ENCODE measurements at regions not wholly inside any gene's neighbourhood (a gene's known extent, or its start where the extent isn't known, plus 50 kb on each side); places are given as distances from the start of the nearest gene placed in this dataset.

- no peak overlapping the region for H3K4me3 ChIP-seq (ENCODE audit: low read depth, low read length)
- no peak for TF ChIP-seq CTCF (IDR thresholded peaks at IDR 0.05; ENCODE audit: low read depth, low read length, missing control alignments)
- in situ Hi-C loops (cut with HindIII; ENCODE audit: low sequenced_read_pairs): no loop called here
- DNase-seq (ENCODE audit: low read depth): no peak
Observed at GRCh38 chr3:27985369-27986035, 255.9 kb upstream of the CMC1 start.

- no peak for TF ChIP-seq CTCF (IDR thresholded peaks at IDR 0.05; ENCODE audit: low read depth, low read length, missing control alignments)
- in situ Hi-C loops (cut with HindIII; ENCODE audit: low sequenced_read_pairs): no loop called here
- no peak for DNase-seq (ENCODE audit: low read depth)
- no peak overlapping the region for H3K4me3 ChIP-seq (ENCODE audit: low read depth, low read length)
Observed at GRCh38 chr3:27986234-27986879, 255.1 kb upstream of the CMC1 start.

- no peak for TF ChIP-seq CTCF (IDR thresholded peaks at IDR 0.05; ENCODE audit: low read depth, low read length, missing control alignments)
- no peak for DNase-seq (ENCODE audit: low read depth)
Observed at GRCh38 chr3:27990324-27990723, 251.1 kb upstream of the CMC1 start.

GRCh38 chr3:27990837-27991236 is 250.6 kb upstream of the CMC1 start:
- in situ Hi-C loops (cut with HindIII; ENCODE audit: low sequenced_read_pairs): no loop called here
- TF ChIP-seq CTCF (IDR thresholded peaks at IDR 0.05; ENCODE audit: low read depth, low read length, missing control alignments): no peak
- H3K4me3 ChIP-seq (ENCODE audit: low read depth, low read length): no peak overlapping the region
- no peak for DNase-seq (ENCODE audit: low read depth)

More at GRCh38 chr3:27990324-27990723, 251.1 kb upstream of the CMC1 start:
- no peak overlapping the region for H3K4me3 ChIP-seq (ENCODE audit: low read depth, low read length)
- in situ Hi-C loops (cut with HindIII; ENCODE audit: low sequenced_read_pairs): no loop called here

- no peak for DNase-seq (ENCODE audit: low read depth)
- TF ChIP-seq CTCF (IDR thresholded peaks at IDR 0.05; ENCODE audit: low read depth, low read length, missing control alignments): no peak
- in situ Hi-C loops (cut with HindIII; ENCODE audit: low sequenced_read_pairs): no loop called here
- no peak overlapping the region for H3K4me3 ChIP-seq (ENCODE audit: low read depth, low read length)
Observed at GRCh38 chr3:27993051-27993450, 248.4 kb upstream of the CMC1 start.

- in situ Hi-C loops (cut with HindIII; ENCODE audit: low sequenced_read_pairs): no loop called here
- no peak for TF ChIP-seq CTCF (IDR thresholded peaks at IDR 0.05; ENCODE audit: low read depth, low read length, missing control alignments)
- no peak overlapping the region for H3K4me3 ChIP-seq (ENCODE audit: low read depth, low read length)
- DNase-seq (ENCODE audit: low read depth): no peak
Observed at GRCh38 chr3:28000608-28001007, 240.8 kb upstream of the CMC1 start.

Data from astrocyte of the cerebellum (primary cell).